Brain microvascular endothelial cell (primary cell): ENCODE measurements at regions not wholly inside any gene's neighbourhood (a gene's known extent, or its start where the extent isn't known, plus 50 kb on each side); places are given as distances from the start of the nearest gene placed in this dataset.
A peak's percentile ranks its signal among the peaks of the same experiment; 100 is the strongest.

Source experiments
- DNase-seq: peaks from one replicate; pipeline ENCODE4 v3.0.0-alpha.2; 2020
- H3K27ac ChIP-seq: fragments of 250-450 bp; sonication (Bioruptor Pico); 2 replicates; pipeline ENCODE4 v1.5.1; 2020; ENCODE audit warnings: mild to moderate bottlenecking, moderate library complexity
- H3K27me3 ChIP-seq: fragments of 250-450 bp; sonication (Bioruptor Pico); replicated peaks from 2 replicates; pipeline ENCODE4 v1.5.1; 2020; ENCODE audit warnings: mild to moderate bottlenecking
- H3K36me3 ChIP-seq: fragments of 250-450 bp; sonication (Bioruptor Pico); replicated peaks from 2 replicates; pipeline ENCODE4 v1.5.1; 2020; ENCODE audit warnings: mild to moderate bottlenecking
- H3K4me3 ChIP-seq: 2 replicates; pipeline ENCODE4 v1.5.1; 2011; ENCODE audit warnings: low read depth, mild to moderate bottlenecking, control low read depth, low read length, moderate library complexity
- in situ Hi-C: cut with HindIII; loops from 2 replicates; pipeline ENCODE4 v1.10.0; 2017; ENCODE audit warnings: low sequenced_read_pairs, low pct_ligation_motif_present
- TF ChIP-seq, protein P1 (sequence below): IDR thresholded peaks from 2 replicates; pipeline ENCODE4 v1.5.1; 2011; ENCODE audit warnings: low read depth, mild to moderate bottlenecking, moderate library complexity, low read length, control low read depth, inconsistent platforms; ENCODE audit errors: missing control alignments

DNA sequence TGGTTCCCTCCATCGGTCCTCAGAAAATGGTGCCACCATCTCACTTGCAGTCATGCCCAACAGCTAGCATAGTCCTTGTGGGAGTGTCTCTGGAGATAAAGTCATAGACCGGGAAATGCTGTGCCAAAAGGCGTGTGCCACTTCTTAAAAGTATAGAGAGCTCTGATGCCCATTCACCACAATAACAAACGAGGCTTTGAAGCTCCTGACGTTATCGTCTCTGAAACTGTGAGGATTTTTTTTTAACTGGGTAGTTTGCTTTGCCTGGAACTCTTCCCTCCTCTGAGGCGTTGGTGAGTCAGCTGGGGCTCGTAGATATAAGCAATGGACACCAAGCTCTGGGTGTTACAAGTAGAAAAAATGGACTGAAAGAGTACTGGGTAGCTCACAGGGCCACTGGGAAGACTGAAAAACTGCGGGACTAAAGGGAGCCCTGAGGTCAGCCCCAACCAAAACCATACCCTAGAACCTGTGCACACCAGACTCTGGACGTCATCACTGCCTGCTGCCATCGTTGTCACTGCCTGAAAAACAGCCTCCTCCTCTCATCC, 89.4 kb upstream of the TRIM2 start:
- DNase-seq: peak; percentile 78
- Histone ChIP-seq H3K27me3 (no peaks in the 10 kb centered on the region), H3K27ac (peak overlapping the region; percentile 78), H3K4me3 (no peak overlapping the region), H3K36me3 (no peaks in the 10 kb centered on the region)
- TF ChIP-seq, protein P1, sequence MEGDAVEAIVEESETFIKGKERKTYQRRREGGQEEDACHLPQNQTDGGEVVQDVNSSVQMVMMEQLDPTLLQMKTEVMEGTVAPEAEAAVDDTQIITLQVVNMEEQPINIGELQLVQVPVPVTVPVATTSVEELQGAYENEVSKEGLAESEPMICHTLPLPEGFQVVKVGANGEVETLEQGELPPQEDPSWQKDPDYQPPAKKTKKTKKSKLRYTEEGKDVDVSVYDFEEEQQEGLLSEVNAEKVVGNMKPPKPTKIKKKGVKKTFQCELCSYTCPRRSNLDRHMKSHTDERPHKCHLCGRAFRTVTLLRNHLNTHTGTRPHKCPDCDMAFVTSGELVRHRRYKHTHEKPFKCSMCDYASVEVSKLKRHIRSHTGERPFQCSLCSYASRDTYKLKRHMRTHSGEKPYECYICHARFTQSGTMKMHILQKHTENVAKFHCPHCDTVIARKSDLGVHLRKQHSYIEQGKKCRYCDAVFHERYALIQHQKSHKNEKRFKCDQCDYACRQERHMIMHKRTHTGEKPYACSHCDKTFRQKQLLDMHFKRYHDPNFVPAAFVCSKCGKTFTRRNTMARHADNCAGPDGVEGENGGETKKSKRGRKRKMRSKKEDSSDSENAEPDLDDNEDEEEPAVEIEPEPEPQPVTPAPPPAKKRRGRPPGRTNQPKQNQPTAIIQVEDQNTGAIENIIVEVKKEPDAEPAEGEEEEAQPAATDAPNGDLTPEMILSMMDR: no peak
- in situ Hi-C loops: no loop called here

DNA sequence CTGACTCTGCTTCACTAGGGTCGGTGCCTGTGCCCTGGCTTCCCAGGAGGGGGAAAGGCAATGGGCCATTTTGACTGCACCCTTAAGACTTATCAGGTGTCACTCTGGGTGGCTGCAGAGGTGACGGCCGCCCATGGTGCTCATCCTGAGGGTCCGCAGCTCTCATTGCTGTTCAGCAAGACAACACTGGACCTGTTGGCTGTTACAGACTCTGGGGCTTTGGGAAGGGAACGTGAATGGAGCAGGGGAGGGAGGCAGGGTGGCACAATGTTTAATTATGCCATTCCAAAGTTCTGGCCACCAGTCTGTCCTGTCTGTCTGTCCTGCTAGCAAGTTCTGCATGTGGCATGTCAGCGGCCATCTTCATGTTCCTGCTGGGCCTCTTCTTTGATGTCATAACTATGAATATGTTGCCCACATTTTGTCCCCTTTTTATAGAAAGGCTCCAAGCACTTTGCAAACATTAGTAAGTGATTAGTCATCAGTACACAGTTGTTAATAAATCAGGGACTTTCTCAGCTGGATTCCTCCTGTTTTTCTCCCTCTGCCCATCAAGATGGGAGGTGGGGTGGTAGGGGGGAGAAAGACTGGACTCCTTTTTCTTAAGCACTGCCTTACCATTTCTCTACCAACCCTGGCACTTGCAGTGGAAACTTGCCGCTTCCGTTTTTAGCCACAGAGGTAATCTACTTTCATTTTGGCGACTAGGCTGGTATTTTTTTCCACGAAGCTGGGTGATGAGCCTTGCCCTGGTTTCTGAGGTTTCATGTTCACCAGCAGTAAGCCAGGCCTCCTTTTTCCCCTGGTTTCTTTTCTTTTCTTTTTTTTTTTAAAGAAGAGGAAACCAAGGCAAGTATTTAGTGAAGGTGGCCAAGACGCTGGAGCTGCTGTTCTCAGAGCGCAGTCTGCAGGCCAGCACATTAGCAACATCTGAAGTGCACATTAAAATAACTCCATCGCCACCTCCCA, 88.6 kb upstream of the TRIM2 start:
- peak overlapping the region; percentile 27 for H3K4me3 ChIP-seq
- no peaks in the 10 kb centered on the region for H3K36me3 ChIP-seq
- peak; percentile 66 for DNase-seq
- TF ChIP-seq, protein P1: no peak
- in situ Hi-C loops: no loop called here
- no peaks in the 10 kb centered on the region for H3K27me3 ChIP-seq
- H3K27ac ChIP-seq: peak overlapping the region; percentile 78

DNA sequence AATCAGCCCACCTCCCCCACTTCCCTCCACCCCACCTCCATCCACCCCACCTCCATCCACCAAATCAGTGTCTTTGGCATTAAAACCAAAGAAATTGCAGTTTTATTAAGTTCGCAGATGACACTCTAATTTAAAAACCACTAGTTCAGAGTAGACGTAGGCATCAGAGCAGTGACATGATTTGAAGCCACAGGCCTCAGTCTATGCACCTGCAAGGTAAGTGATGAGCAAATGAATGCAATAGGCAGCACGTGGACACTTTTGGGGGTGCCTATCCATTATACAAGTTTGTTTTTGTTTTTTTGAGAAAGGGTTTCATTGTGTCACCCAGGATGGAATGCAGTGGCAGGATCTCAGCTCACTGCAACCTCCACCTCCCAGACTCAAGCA, 88.0 kb upstream of the TRIM2 start:
- H3K36me3 ChIP-seq: no peaks in the 10 kb centered on the region
- no peaks in the 10 kb centered on the region for H3K27me3 ChIP-seq
- no peak for DNase-seq
- no peak overlapping the region for H3K27ac ChIP-seq
- no peak overlapping the region for H3K4me3 ChIP-seq
- TF ChIP-seq, protein P1: no peak
- in situ Hi-C loops: no loop called here

DNA sequence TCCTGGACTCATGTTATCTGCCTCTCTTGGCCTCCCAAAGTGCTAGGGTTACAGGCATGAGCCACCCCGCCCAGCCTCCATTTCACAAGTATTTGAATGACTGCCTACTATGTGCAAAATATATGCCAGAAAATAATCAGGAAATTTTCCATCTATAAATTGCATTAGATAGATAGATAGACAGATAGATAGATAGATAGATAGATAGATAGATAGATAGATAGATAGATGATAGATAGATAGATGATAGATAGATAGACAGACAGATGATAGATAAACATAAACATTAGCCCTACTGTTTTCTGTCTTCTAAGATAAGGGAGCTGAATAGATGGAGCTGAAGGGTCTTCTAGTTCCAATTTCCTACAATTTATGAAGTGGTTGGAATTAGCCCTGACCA, 87.4 kb upstream of the TRIM2 start:
- H3K27me3 ChIP-seq: no peaks in the 10 kb centered on the region
- TF ChIP-seq, protein P1: no peak
- no peak overlapping the region for H3K4me3 ChIP-seq
- DNase-seq: no peak
- no peaks in the 10 kb centered on the region for H3K36me3 ChIP-seq
- in situ Hi-C loops: no loop called here
- H3K27ac ChIP-seq: no peak overlapping the region

DNA sequence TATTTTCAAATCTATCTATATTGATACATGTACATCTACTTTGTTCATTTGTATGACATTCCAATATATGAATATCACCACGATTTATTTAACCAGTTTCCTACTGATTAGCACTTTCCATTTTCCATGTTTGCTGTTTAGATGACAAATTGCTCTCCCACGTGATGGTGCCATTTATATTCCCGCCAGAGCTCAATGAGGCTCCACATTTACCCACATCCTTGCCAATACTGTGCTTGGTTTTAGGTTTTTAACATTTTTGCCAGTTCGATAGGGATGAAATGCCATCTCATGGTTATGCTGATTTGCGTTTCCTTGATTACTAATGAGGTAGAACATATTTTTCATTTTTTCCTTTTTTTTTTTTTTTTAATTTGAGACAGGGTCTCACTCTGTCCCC, 86.7 kb upstream of the TRIM2 start:
- in situ Hi-C loops: no loop called here
- Histone ChIP-seq H3K36me3 (no peaks in the 10 kb centered on the region), H3K27me3 (no peaks in the 10 kb centered on the region), H3K4me3 (no peak overlapping the region), H3K27ac (no peak overlapping the region)
- TF ChIP-seq, protein P1: no peak
- no peak for DNase-seq
